Suppressor macrophage treated with lipopolysaccharide for 1 hour (primary cell): ENCODE measurements at regions not wholly inside any gene's neighbourhood (a gene's known extent, or its start where the extent isn't known, plus 50 kb on each side); places are given as distances from the start of the nearest gene placed in this dataset.
A peak's percentile ranks its signal among the peaks of the same experiment; 100 is the strongest.
"Not testable (repeated sequence)": the region's sequence is repeated elsewhere in the genome, so short reads cannot be mapped to it uniquely, and the experiment has no call there.

ENCODE experiments used
- DNase-seq, 3 donors: peaks; one replicate each; pipeline ENCODE4 v3.0.0-alpha.2; 2020 to 2022

DNA sequence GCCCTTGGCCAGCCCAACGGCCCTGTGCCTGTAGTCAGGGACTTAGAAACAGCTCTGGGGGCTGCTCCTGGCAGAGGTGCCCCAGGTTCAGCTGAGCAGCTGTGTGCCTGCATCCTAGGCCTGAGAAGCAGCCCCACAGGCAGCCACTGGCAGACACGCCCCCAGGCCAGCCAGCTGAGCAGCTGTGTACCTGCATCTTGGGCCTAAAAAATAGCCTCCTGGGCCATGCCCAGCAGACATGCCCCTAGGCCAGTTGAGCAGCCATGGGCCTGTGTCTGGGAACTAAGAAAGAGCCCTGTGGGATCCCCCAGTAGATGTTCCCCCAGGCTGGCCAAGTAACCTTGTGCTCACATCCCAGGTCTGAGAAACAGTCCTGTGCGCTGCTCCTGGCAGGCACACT is 64.0 kb downstream of the TBR1 start:
- DNase-seq = no peak

GRCh38 chr2:161481619-161482018 is 65.5 kb downstream of the TBR1 start:
- no peak for DNase-seq

DNA sequence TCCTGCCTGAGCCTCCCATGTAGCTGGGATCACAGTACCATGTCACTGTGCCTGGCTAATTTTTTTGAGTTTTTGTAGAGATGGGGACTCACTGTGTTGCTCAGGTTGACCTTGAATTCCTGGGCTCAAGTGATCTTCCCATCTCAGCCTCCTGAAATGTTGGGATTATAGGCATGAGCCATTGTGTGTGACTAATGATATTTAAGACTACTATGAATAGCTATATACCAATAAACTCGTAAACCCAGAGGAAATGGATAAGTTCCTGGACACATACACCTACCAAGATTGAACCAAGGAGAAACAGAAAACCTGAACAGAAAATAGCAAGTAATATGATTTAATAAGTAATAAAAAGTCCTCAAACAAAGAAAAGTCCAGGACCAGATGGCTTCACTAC is 68.0 kb downstream of the TBR1 start:
- no peak for DNase-seq

DNA sequence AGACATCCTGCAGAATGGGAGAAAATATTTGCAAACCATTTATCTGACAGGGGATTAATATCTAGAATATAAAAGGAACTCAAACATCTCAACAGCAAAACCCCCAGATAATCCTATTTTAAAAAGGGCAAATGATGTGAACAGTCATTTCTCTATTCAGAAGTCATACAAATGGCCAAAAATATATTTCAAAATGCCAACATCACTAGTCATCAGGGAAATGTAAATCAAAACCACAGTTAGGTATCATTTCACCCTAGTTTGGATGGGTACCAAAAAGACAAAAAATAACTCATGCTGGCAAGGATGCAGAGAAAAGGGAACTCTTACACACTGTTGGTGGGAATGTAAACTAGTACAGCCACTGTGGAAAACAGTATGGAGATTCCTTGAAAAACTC is 70.0 kb downstream of the TBR1 start:
- no peak for DNase-seq

- DNase-seq = no peak
These were observed 72.1 kb downstream of the TBR1 start for GRCh38 chr2:161488131-161488699.

DNA sequence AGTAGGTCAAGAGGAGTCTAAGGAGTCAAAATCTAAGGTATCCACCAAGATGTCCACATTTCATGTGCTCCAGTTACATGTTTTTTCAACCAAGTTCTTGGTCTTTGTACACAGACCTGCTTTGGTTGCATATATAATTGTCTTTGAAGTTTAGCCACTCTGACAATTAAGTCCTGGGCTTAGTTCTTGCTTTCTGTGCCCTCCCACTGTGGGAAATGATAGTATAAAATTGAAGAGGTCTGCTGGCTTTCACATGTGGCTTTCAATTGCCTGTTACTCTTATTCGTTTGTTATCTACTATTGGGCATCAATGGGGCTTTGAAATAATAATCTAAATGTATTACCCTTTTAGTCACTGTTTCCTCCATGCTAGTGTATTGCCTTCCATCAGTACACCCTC is 72.8 kb downstream of the TBR1 start:
- no peak for DNase-seq

DNA sequence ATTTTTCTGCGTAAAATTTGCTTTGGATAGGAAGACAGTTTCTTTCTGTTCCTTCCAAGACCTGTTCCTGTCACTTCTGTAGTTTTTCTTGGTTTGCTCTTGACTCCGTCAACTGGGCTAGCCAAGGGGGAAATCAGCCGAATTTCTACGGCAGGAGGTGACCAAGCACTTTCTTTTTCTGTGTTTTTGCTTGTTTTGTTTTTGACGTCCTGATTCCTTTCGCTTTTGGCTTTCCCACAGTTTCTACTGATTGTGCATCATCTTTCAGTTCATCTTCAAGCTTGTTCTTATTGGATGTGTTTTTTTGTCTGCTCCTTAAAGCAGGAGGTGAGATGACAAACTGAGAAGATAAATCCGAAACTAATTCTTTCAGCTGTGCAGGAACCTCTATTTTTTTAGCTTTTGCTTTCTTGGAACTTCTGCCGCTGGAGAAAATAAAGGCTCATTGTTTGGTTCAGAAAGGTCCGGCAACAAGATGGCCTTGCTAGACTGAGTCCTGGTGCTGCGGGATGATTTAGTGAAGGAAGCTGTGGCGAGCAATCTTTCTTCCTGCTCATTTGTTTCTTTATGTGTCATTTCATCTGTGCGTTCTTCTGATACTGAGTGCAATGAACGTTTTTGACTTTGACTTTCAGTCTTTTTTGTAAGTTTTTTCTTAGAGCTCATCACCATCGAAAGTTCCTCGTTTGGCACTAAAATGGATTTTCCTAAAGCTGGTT is 85.0 kb downstream of the TBR1 start:
- peak; percentile 24 to 42 (median 33) for DNase-seq

GRCh38 chr2:161502279-161502678 is 86.2 kb downstream of the TBR1 start:
- DNase-seq = not testable (repeated sequence)

- DNase-seq = not testable (repeated sequence)
These were observed 88.7 kb downstream of the TBR1 start for GRCh38 chr2:161504628-161505289.

DNA sequence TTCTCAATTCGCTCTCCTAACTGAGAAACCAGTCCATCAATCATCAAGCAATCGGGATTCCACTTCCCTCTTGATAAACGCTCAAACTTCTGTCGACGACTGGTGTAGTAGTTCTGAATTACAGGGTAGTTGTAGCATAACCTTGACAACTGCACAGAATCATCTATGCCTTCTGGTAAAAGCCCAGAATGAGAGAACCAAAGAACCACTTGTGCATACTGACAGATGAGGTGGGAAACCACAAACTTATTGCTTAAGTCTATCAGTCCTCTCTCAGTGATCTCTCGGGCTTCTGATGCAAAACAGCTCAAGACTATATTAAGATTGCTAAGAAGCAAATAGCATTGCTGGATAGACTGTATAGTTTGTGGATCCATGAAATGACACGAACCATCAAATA is 89.4 kb downstream of the TBR1 start:
- not testable (repeated sequence) for DNase-seq

- not testable (repeated sequence) for DNase-seq
These were observed 97.4 kb downstream of the TBR1 start for GRCh38 chr2:161513295-161514032.

GRCh38 chr2:161522796-161523195 is 101.4 kb upstream of the SLC4A10 start:
- no peak for DNase-seq

GRCh38 chr2:161533218-161533617 is 91.0 kb upstream of the SLC4A10 start:
- no peak for DNase-seq

- DNase-seq = no peak
These were observed 77.6 kb upstream of the SLC4A10 start for GRCh38 chr2:161546635-161547034.

DNA sequence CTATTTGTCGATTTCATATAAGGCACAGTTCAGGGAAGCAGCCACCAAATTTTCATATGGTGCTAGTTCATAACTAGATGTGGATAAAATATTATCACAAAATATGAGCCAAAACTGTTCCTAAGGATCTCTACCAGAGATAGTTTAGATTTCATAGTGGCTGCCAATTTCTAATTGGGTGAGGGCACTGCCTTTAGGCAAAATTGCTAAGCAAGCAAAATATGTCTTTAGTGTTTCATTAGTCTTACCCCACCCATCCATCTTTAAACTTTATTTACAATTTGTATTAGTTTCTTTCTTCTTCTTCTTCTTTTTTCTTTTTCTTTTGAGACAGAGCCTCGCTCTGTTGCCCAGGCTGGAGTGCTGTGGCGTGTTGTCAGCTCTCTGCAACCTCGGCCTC is 77.1 kb upstream of the SLC4A10 start:
- no peak for DNase-seq

- no peak for DNase-seq
These were observed 72.2 kb upstream of the SLC4A10 start for GRCh38 chr2:161552015-161552414.

GRCh38 chr2:161555826-161556225 is 68.4 kb upstream of the SLC4A10 start:
- DNase-seq = no peak

GRCh38 chr2:161556440-161556839 is 67.8 kb upstream of the SLC4A10 start:
- no peak for DNase-seq

DNA sequence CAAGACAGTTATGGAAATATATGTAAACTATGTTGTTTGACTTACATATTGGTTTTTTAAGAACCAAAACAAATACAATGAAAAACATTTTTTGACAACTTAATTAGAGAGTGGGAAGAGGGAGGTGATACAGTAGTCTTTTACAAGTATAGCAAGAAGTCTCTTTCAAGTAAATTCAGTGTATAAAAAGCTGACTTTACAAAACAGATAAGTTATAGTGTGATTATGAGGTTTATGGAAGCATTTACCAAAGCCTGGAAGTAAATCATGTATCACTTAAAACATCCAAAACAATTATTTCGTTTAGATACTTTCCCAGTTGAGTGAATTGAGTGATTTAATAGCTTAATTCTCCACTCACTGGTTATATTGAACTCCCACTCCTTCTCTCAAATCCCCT is 66.7 kb upstream of the SLC4A10 start:
- DNase-seq = no peak

GRCh38 chr2:161564906-161565305 is 59.3 kb upstream of the SLC4A10 start:
- DNase-seq = no peak

GRCh38 chr2:161569401-161569800 is 54.8 kb upstream of the SLC4A10 start:
- no peak for DNase-seq

- DNase-seq = no peak
These were observed 53.7 kb upstream of the SLC4A10 start for GRCh38 chr2:161570424-161571050.

DNA sequence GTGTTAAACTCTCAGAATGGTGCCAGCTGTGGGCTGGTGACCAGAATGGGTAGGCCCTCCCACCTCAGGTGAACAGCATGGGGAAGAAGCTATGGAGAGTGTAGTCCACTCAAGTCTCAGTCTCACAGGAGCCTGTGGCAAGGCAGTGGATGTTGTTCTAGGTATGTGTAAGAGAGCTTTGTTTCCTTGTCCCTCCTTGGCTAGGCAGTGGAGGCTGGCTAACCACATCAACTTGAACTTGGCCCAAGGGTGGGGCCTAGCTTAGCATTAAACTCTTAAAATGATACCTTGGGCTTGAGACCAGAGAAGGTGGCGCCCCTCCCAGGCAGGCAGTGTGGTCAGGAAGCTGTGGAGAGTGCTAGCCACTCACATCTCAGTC is 53.2 kb upstream of the SLC4A10 start:
- no peak for DNase-seq
